Lung (tissue), 11 donors: ENCODE measurements at regions not wholly inside any gene's neighbourhood (a gene's known extent, or its start where the extent isn't known, plus 50 kb on each side); places are given as distances from the start of the nearest gene placed in this dataset.

Experiments used
- ATAC-seq: fragments of 200-7000 bp; cut with Tn5 transposase; one replicate; pipeline ENCODE4 v1.9.1; 2020; ENCODE audit warnings: moderate number of reproducible peaks; ENCODE audit not compliant: insufficient read depth, low FRiP score
- DNase-seq, 3 donors: peaks; one replicate each; pipeline ENCODE4 v3.0.0-alpha.2; 2013 to 2017
- H3K27ac ChIP-seq, 2 donors: one replicate each; pipeline ENCODE4 v1.5.1; 2013; ENCODE audit warnings: mild to moderate bottlenecking in 2 of 2, moderate library complexity in 2 of 2, control low read depth in 1 of 2, inconsistent platforms in 1 of 2, low read depth in 1 of 2, low read length in 1 of 2
- H3K27me3 ChIP-seq, 3 donors: one replicate each; pipeline ENCODE4 v1.5.1; 2013; ENCODE audit warnings: low read length in 2 of 3; ENCODE audit not compliant: control insufficient read depth in 3 of 3, insufficient read depth in 3 of 3
- H3K36me3 ChIP-seq, 4 donors: one replicate each; pipeline ENCODE4 v1.5.1; 2013; ENCODE audit warnings: low read length in 4 of 4, mild to moderate bottlenecking in 1 of 4, moderate library complexity in 1 of 4; ENCODE audit not compliant: control insufficient read depth in 4 of 4, insufficient read depth in 4 of 4
- H3K4me1 ChIP-seq, 5 donors: one replicate each; pipeline ENCODE4 v1.5.1; 2013; ENCODE audit warnings: low read length in 5 of 5, mild to moderate bottlenecking in 2 of 5, moderate library complexity in 1 of 5; ENCODE audit not compliant: control insufficient read depth in 5 of 5, insufficient read depth in 5 of 5
- H3K4me3 ChIP-seq: one replicate; pipeline ENCODE4 v1.5.1; 2013; ENCODE audit warnings: mild to moderate bottlenecking, control low read depth, moderate library complexity
- H3K9ac ChIP-seq, 2 donors: one replicate each; pipeline ENCODE4 v1.5.1; 2013; ENCODE audit warnings: low read length in 2 of 2, control low read depth in 1 of 2; ENCODE audit not compliant: insufficient read depth in 1 of 2
- H3K9me3 ChIP-seq, 4 donors: one replicate each; pipeline ENCODE4 v1.5.1; 2013; ENCODE audit warnings: low read length in 3 of 4, mild to moderate bottlenecking in 1 of 4, moderate library complexity in 1 of 4; ENCODE audit not compliant: control insufficient read depth in 4 of 4, insufficient read depth in 3 of 4
- WGBS, 2 donors: extraction: QIAGEN DNeasy Blood & Tissue Kit; methylation state at CpG; one replicate each; pipeline ENCODE4 v1.1.7; 2013; 5-methylcytosine and 5-hydroxymethylcytosine counted together
- TF ChIP-seq, protein P1 (sequence below): IDR thresholded peaks from 2 replicates; pipeline ENCODE4 v1.5.1; 2012; ENCODE audit warnings: mild to moderate bottlenecking; ENCODE audit errors: control extremely low read depth, extremely low read depth
- donor health status: control.
- donor health status: control.
- donor health status: Bipolar disorder and iron deficiency.
- donor health status: healthy.
- donor health status: DM: yes; HTN: yes; CAD: no.

GRCh38 chr5:36390640-36391039 is 88.9 kb upstream of the RANBP3L start:
- DNase-seq = no peak
- no peak for ATAC-seq

DNA sequence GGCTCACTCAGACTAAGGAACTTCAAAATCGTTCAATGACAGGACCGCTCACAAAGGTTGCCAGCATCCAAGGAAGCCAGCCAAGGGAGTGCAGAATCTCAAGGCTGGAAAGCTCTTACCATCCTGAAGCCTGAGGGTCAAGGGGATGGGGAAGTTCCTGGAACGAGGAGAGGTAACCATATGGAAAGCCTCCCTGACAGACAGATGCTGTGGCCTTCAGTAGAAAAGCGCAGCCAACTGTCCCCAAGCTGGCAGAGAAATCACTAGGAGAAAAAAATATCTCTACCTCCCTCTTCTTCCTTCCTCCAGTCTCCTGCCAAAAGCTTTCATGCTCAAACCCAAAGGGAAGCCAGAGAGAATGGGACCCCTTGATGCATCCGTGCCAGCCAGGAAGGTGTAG is 90.5 kb upstream of the RANBP3L start:
- peak; percentile 25 to 57 (median 51) for DNase-seq
- Histone ChIP-seq H3K27ac (no peak overlapping the region), H3K4me3 (no peak overlapping the region), H3K36me3 (no peaks in the 10 kb centered on the region), H3K4me1 (peaks cover 0 to 34% (median 7%) of the 10 kb centered on the region in 5 donors), H3K9me3 (no peaks in the 10 kb centered on the region), H3K27me3 (no peaks in the 10 kb centered on the region), H3K9ac (no peak overlapping the region)
- TF ChIP-seq, protein P1, sequence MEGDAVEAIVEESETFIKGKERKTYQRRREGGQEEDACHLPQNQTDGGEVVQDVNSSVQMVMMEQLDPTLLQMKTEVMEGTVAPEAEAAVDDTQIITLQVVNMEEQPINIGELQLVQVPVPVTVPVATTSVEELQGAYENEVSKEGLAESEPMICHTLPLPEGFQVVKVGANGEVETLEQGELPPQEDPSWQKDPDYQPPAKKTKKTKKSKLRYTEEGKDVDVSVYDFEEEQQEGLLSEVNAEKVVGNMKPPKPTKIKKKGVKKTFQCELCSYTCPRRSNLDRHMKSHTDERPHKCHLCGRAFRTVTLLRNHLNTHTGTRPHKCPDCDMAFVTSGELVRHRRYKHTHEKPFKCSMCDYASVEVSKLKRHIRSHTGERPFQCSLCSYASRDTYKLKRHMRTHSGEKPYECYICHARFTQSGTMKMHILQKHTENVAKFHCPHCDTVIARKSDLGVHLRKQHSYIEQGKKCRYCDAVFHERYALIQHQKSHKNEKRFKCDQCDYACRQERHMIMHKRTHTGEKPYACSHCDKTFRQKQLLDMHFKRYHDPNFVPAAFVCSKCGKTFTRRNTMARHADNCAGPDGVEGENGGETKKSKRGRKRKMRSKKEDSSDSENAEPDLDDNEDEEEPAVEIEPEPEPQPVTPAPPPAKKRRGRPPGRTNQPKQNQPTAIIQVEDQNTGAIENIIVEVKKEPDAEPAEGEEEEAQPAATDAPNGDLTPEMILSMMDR = no peak
- no peak for ATAC-seq
- 67 to 79% methylated on average over 5 of the region's 5 CpGs for WGBS, 2 donors

More at GRCh38 chr5:36390640-36391039, 88.9 kb upstream of the RANBP3L start:
- Histone ChIP-seq H3K27ac (no peak overlapping the region), H3K4me1 (peaks cover 0 to 34% (median 7%) of the 10 kb centered on the region in 5 donors), H3K36me3 (no peaks in the 10 kb centered on the region), H3K9me3 (peaks cover 0 to 2% (median 0%) of the 10 kb centered on the region in 4 donors), H3K4me3 (no peak overlapping the region), H3K9ac (no peak overlapping the region), H3K27me3 (no peaks in the 10 kb centered on the region)
- 40 to 63% methylated on average over 9 of the region's 9 CpGs for WGBS, 2 donors
- TF ChIP-seq, protein P1 = no peak

- Histone ChIP-seq H3K4me1 (peaks cover 0 to 34% (median 7%) of the 10 kb centered on the region in 5 donors), H3K27ac (no peak overlapping the region), H3K4me3 (no peak overlapping the region), H3K9ac (no peak overlapping the region), H3K36me3 (no peaks in the 10 kb centered on the region), H3K9me3 (no peaks in the 10 kb centered on the region), H3K27me3 (no peaks in the 10 kb centered on the region)
- no peak for ATAC-seq
- TF ChIP-seq, protein P1 = no peak
- peak in 2 of 3 donors; percentile 43 to 49 for DNase-seq
Observed at GRCh38 chr5:36392818-36393217, 91.1 kb upstream of the RANBP3L start.
